ENCODE measurements at regions not wholly inside any gene's neighbourhood (a gene's known extent, or its start where the extent isn't known, plus 50 kb on each side); places are given as distances from the start of the nearest gene placed in this dataset.
"Not testable (repeated sequence)": the region's sequence is repeated elsewhere in the genome, so short reads cannot be mapped to it uniquely, and the experiment has no call there.

- no peak overlapping the region for H3K4me3 Mint-ChIP-seq
- ATAC-seq (no peak), DNase-seq (no peak)
- peaks cover 11 to 48% (median 17%) of the 10 kb centered on the region in 5 donors for H3K27me3 Mint-ChIP-seq
- peak overlapping the region in 1 of 10 donors; percentile 6 for H3K27ac Mint-ChIP-seq
- peaks cover 6 to 34% (median 16%) of the 10 kb centered on the region in 9 donors for H3K9me3 Mint-ChIP-seq
- POLR2A ChIA-PET, result no interaction called here
- H3K4me1 Mint-ChIP-seq, result peaks cover 0 to 2% (median 0%) of the 10 kb centered on the region in 4 donors
- peaks cover 0 to 19% (median 13%) of the 10 kb centered on the region in 3 donors for H3K36me3 Mint-ChIP-seq
Measured at GRCh38 chr7:138169441-138169851, 93.2 kb downstream of the AKR1D1 start.

- no peak for DNase-seq
- Mint-ChIP-seq H3K4me3 (no peak overlapping the region), H3K27ac (no peak overlapping the region), H3K9me3 (peaks cover 4 to 29% (median 10%) of the 10 kb centered on the region in 9 donors), H3K4me1 (peaks cover 0 to 2% (median 0%) of the 10 kb centered on the region in 4 donors), H3K27me3 (peaks cover 13 to 55% (median 17%) of the 10 kb centered on the region in 5 donors), H3K36me3 (peaks cover 0 to 14% (median 6%) of the 10 kb centered on the region in 3 donors)
- POLR2A ChIA-PET, result no interaction called here
- ATAC-seq, result no peak
Measured at GRCh38 chr7:138170298-138170697, 94.0 kb downstream of the AKR1D1 start.

- DNase-seq, result no peak
Measured at GRCh38 chr7:138170959-138171703, 94.9 kb downstream of the AKR1D1 start.

GRCh38 chr7:138173548-138173947, 97.3 kb downstream of the AKR1D1 start:
- Mint-ChIP-seq H3K9me3 (peaks cover 3 to 17% (median 9%) of the 10 kb centered on the region in 9 donors), H3K4me1 (peaks cover 0 to 2% (median 0%) of the 10 kb centered on the region in 4 donors), H3K36me3 (peaks cover 0 to 14% (median 3%) of the 10 kb centered on the region in 3 donors), H3K4me3 (no peak overlapping the region), H3K27ac (no peak overlapping the region), H3K27me3 (peaks cover 14 to 43% (median 17%) of the 10 kb centered on the region in 5 donors)
- DNase-seq (no peak), ATAC-seq (no peak)
- POLR2A ChIA-PET, result no interaction called here

More at GRCh38 chr7:138170959-138171703, 94.9 kb downstream of the AKR1D1 start:
- no peak for ATAC-seq
- Mint-ChIP-seq H3K4me3 (no peak overlapping the region), H3K36me3 (peaks cover 0 to 14% (median 3%) of the 10 kb centered on the region in 3 donors), H3K4me1 (peaks cover 0 to 2% (median 0%) of the 10 kb centered on the region in 4 donors), H3K27me3 (peaks cover 15 to 55% (median 17%) of the 10 kb centered on the region in 5 donors), H3K9me3 (peaks cover 4 to 24% (median 9%) of the 10 kb centered on the region in 9 donors), H3K27ac (peak overlapping the region in 1 of 10 donors; percentile 25)
- POLR2A ChIA-PET, result interaction anchor here (0.5 kb wide), 1 partner anchor 86 kb away, joined by 4 read pairs; no protein-coding TSS in a partner anchor

GRCh38 chr7:138176060-138176459, 99.8 kb downstream of the AKR1D1 start:
- ATAC-seq (no peak), DNase-seq (no peak)
- Mint-ChIP-seq H3K27me3 (peaks cover 11 to 25% (median 11%) of the 10 kb centered on the region in 5 donors), H3K36me3 (peaks cover 0 to 10% (median 3%) of the 10 kb centered on the region in 3 donors), H3K9me3 (peaks cover 3 to 17% (median 9%) of the 10 kb centered on the region in 9 donors), H3K4me3 (no peak overlapping the region), H3K4me1 (peaks cover 0 to 2% (median 0%) of the 10 kb centered on the region in 4 donors), H3K27ac (no peak overlapping the region)
- POLR2A ChIA-PET, result no interaction called here

GRCh38 chr7:138184191-138184590, 107.9 kb downstream of the AKR1D1 start:
- Mint-ChIP-seq H3K27ac (no peak overlapping the region), H3K4me1 (no peaks in the 10 kb centered on the region), H3K9me3 (peaks cover 0 to 24% (median 8%) of the 10 kb centered on the region in 9 donors), H3K4me3 (no peak overlapping the region), H3K27me3 (peaks cover 0 to 6% (median 2%) of the 10 kb centered on the region in 5 donors), H3K36me3 (peaks cover 0 to 15% (median 4%) of the 10 kb centered on the region in 3 donors)
- ATAC-seq (no peak), DNase-seq (no peak)
- POLR2A ChIA-PET, result no interaction called here

GRCh38 chr7:138185132-138185908, 109.1 kb downstream of the AKR1D1 start:
- H3K27ac Mint-ChIP-seq, result no peak overlapping the region
- ATAC-seq (no peak), DNase-seq (no peak)
- peaks cover 0 to 6% (median 2%) of the 10 kb centered on the region in 5 donors for H3K27me3 Mint-ChIP-seq
- peaks cover 0 to 15% (median 4%) of the 10 kb centered on the region in 3 donors for H3K36me3 Mint-ChIP-seq
- POLR2A ChIA-PET, result no interaction called here
- no peak overlapping the region for H3K4me3 Mint-ChIP-seq
- H3K4me1 Mint-ChIP-seq, result no peaks in the 10 kb centered on the region
- H3K9me3 Mint-ChIP-seq, result peaks cover 0 to 24% (median 8%) of the 10 kb centered on the region in 9 donors

- POLR2A ChIA-PET, result no interaction called here
Measured at GRCh38 chr7:138186951-138187351, 110.7 kb downstream of the AKR1D1 start.

GRCh38 chr7:138188290-138188858, 112.1 kb downstream of the AKR1D1 start:
- Mint-ChIP-seq H3K27me3 (peaks cover 0 to 9% (median 1%) of the 10 kb centered on the region in 5 donors), H3K4me1 (no peaks in the 10 kb centered on the region), H3K36me3 (peaks cover 0 to 15% (median 4%) of the 10 kb centered on the region in 3 donors), H3K4me3 (no peak overlapping the region), H3K9me3 (peaks cover 0 to 24% (median 9%) of the 10 kb centered on the region in 9 donors), H3K27ac (no peak overlapping the region)
- no peak for ATAC-seq
- no peak for DNase-seq
- POLR2A ChIA-PET, result no interaction called here

More at GRCh38 chr7:138186951-138187351, 110.7 kb downstream of the AKR1D1 start:
- H3K4me3 Mint-ChIP-seq, result no peak overlapping the region
- H3K27ac Mint-ChIP-seq, result no peak overlapping the region
- H3K27me3 Mint-ChIP-seq, result peaks cover 0 to 8% (median 3%) of the 10 kb centered on the region in 5 donors
- peaks cover 0 to 24% (median 9%) of the 10 kb centered on the region in 9 donors for H3K9me3 Mint-ChIP-seq
- no peak for ATAC-seq
- peaks cover 0 to 15% (median 4%) of the 10 kb centered on the region in 3 donors for H3K36me3 Mint-ChIP-seq
- DNase-seq, result no peak
- no peaks in the 10 kb centered on the region for H3K4me1 Mint-ChIP-seq

GRCh38 chr7:138194567-138194966, 118.3 kb downstream of the AKR1D1 start:
- DNase-seq (no peak), ATAC-seq (no peak)
- Mint-ChIP-seq H3K4me3 (no peak overlapping the region), H3K4me1 (peaks cover 0 to 2% (median 0%) of the 10 kb centered on the region in 4 donors), H3K9me3 (peaks cover 0 to 3% (median 0%) of the 10 kb centered on the region in 9 donors), H3K27me3 (peaks cover 1 to 17% (median 2%) of the 10 kb centered on the region in 5 donors), H3K36me3 (no peaks in the 10 kb centered on the region), H3K27ac (no peak overlapping the region)
- POLR2A ChIA-PET, result no interaction called here

GRCh38 chr7:138195151-138195571, 118.9 kb downstream of the AKR1D1 start:
- Mint-ChIP-seq H3K4me3 (no peak overlapping the region), H3K27ac (no peak overlapping the region), H3K27me3 (peaks cover 1 to 17% (median 2%) of the 10 kb centered on the region in 5 donors), H3K4me1 (peaks cover 0 to 2% (median 0%) of the 10 kb centered on the region in 4 donors), H3K9me3 (peaks cover 0 to 3% (median 0%) of the 10 kb centered on the region in 9 donors), H3K36me3 (no peaks in the 10 kb centered on the region)
- ATAC-seq (no peak), DNase-seq (no peak)
- POLR2A ChIA-PET, result no interaction called here

GRCh38 chr7:138196503-138196946, 120.3 kb downstream of the AKR1D1 start:
- H3K9me3 Mint-ChIP-seq, H3K27me3 Mint-ChIP-seq, DNase-seq, POLR2A ChIA-PET, H3K4me3 Mint-ChIP-seq, ATAC-seq, H3K36me3 Mint-ChIP-seq, H3K4me1 Mint-ChIP-seq: not testable (repeated sequence)
- peak overlapping the region in 1 of 10 donors; percentile 32 for H3K27ac Mint-ChIP-seq

Data from naive thymus-derived CD8-positive, alpha-beta T cell (primary cell).